Fibroblast of mammary gland (primary cell): ENCODE measurements at regions not wholly inside any gene's neighbourhood (a gene's known extent, or its start where the extent isn't known, plus 50 kb on each side); places are given as distances from the start of the nearest gene placed in this dataset.
A peak's percentile ranks its signal among the peaks of the same experiment; 100 is the strongest.

Experiments
- DNase-seq: peaks from one replicate; pipeline ENCODE4 v3.0.0-alpha.2; 2010; ENCODE audit warnings: low read depth
- H3K4me3 ChIP-seq: 2 replicates; pipeline ENCODE4 v1.5.1; 2011; ENCODE audit warnings: low read depth, mild to moderate bottlenecking, low read length, moderate library complexity; ENCODE audit not compliant: control insufficient read depth
- CTCF ChIP-seq: conservative IDR thresholded peaks from 2 replicates; pipeline ENCODE4 v1.5.1; 2011; ENCODE audit warnings: low read depth, low read length, inconsistent platforms; ENCODE audit not compliant: control insufficient read depth, insufficient read depth

- DNase-seq = no peak
- TF ChIP-seq CTCF = no peak
- H3K4me3 ChIP-seq = no peak overlapping the region
Observed at GRCh38 chr10:84004221-84004620, 135.1 kb upstream of the GHITM start.

GRCh38 chr10:84005403-84005802, 133.9 kb upstream of the GHITM start:
- TF ChIP-seq CTCF = no peak
- no peak for DNase-seq
- no peak overlapping the region for H3K4me3 ChIP-seq

- H3K4me3 ChIP-seq = no peak overlapping the region
- no peak for TF ChIP-seq CTCF
- DNase-seq = no peak
Observed at GRCh38 chr10:84007482-84007881, 131.8 kb upstream of the GHITM start.

- H3K4me3 ChIP-seq = no peak overlapping the region
- TF ChIP-seq CTCF = peak; percentile 53
- peak; percentile 1 for DNase-seq
Observed at GRCh38 chr10:84008878-84009277, 130.4 kb upstream of the GHITM start.

- no peak for TF ChIP-seq CTCF
- H3K4me3 ChIP-seq = no peak overlapping the region
- DNase-seq = no peak
Observed at GRCh38 chr10:84012431-84012830, 126.9 kb upstream of the GHITM start.

GRCh38 chr10:84012831-84013458, 126.4 kb upstream of the GHITM start:
- TF ChIP-seq CTCF = no peak
- DNase-seq = no peak
- H3K4me3 ChIP-seq = no peak overlapping the region
